ENCODE measurements at regions not wholly inside any gene's neighbourhood (a gene's known extent, or its start where the extent isn't known, plus 50 kb on each side); places are given as distances from the start of the nearest gene placed in this dataset.

DNA sequence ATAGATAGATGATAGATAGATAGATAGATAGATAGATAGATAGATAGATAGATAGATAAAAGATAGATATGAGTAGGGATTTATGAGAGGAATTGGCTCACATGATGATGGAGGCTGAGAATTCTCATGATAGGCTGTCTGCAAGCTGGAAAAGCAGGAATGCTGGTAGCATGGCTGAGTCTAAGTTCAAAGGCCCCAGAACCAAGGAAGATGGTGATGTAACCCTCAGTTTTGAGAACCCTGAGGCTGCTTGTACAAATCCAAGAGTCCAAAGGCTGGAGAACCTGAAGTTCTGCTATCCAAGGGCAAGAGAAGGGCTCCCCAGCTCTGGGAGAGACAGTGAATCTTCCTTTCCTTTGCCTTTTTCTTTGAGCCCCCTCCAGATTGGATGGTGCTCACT, 210.8 kb downstream of the RFPL4B start:
- Mint-ChIP-seq H3K4me1 (ENCODE audit: unreplicated experiment) (peaks cover 5% of the 10 kb centered on the region), H3K36me3 (no peaks in the 10 kb centered on the region), H3K4me3 (no peak overlapping the region), H3K27me3 (no peaks in the 10 kb centered on the region), H3K9me3 (peaks cover 6% of the 10 kb centered on the region), H3K27ac (no peak overlapping the region)
- no peak for DNase-seq (ENCODE audit: extremely low spot score, unreplicated experiment)
- TF ChIP-seq, protein P1, sequence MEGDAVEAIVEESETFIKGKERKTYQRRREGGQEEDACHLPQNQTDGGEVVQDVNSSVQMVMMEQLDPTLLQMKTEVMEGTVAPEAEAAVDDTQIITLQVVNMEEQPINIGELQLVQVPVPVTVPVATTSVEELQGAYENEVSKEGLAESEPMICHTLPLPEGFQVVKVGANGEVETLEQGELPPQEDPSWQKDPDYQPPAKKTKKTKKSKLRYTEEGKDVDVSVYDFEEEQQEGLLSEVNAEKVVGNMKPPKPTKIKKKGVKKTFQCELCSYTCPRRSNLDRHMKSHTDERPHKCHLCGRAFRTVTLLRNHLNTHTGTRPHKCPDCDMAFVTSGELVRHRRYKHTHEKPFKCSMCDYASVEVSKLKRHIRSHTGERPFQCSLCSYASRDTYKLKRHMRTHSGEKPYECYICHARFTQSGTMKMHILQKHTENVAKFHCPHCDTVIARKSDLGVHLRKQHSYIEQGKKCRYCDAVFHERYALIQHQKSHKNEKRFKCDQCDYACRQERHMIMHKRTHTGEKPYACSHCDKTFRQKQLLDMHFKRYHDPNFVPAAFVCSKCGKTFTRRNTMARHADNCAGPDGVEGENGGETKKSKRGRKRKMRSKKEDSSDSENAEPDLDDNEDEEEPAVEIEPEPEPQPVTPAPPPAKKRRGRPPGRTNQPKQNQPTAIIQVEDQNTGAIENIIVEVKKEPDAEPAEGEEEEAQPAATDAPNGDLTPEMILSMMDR (conservative IDR thresholded peaks at IDR 0.05) = no peak

DNA sequence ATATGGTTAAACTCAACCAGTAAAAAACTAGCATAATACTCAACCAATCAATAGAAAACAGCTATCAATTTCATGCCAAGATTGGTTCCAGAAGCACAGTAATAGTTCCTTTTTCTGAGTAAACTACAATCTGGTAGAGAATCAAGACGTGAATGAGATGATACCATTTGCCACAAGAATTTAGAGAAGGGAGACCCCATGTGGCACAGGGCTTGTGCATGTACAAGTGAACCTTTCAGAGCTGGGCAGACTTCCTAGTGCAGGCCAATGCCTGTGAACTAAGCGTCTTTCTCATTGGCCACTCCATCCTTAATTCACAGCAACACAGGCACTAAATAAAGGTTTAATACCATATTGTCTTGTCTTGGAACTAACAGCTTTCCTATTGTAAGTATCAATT, 213.5 kb downstream of the RFPL4B start:
- no peak for DNase-seq (ENCODE audit: extremely low spot score, unreplicated experiment)
- H3K27me3 Mint-ChIP-seq = no peaks in the 10 kb centered on the region
- H3K27ac Mint-ChIP-seq = no peak overlapping the region
- H3K36me3 Mint-ChIP-seq = no peaks in the 10 kb centered on the region
- H3K4me3 Mint-ChIP-seq = no peak overlapping the region
- peaks cover 1% of the 10 kb centered on the region for H3K9me3 Mint-ChIP-seq
- peaks cover 14% of the 10 kb centered on the region for H3K4me1 Mint-ChIP-seq (ENCODE audit: unreplicated experiment)
- TF ChIP-seq, protein P1 (conservative IDR thresholded peaks at IDR 0.05) = no peak

DNA sequence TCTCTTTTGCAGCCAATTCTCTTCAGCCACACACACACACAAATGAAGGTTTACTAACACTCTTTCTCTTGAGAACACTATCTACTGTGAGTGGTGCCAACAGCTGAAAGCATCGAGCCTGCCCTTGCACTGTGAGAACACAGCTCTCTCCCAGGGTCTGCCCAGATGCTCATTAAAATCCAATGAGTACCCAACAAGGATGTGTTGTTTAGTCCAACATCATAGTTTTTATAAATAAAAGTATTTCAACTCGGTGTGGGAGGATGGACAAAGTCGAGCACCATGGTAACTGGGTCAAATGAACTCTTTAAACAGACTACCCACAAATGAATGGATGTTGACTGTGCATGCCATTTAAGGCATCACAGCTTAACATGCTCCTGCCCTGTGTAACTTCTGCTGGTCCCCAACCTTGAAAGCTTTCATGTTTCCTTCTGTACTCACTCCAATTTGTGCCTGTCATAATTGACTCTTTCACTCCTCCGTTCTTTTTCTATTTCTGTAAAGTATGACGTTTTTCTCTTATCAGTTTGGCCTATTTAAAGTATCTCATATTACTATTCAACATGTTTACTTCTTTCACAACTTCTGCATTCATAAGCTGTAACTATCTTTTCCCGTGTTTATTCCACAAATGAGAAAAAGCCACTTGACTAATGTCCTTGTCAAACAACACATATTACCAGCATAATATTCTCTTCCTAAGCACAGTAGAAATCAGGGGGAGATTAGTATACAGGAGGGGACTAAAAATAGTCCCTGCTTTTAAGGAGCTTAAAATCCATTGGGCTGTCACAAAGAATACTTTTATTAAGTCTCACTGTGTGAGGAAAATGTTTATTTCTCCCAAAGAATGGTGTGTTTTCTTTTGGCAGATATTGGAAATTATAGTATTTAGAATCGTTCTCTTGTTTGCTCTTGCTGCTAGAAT, 215.4 kb downstream of the RFPL4B start:
- Mint-ChIP-seq H3K4me3 (no peak overlapping the region), H3K27me3 (no peaks in the 10 kb centered on the region), H3K27ac (peak overlapping the region; percentile 64), H3K9me3 (peaks cover 5% of the 10 kb centered on the region), H3K36me3 (no peaks in the 10 kb centered on the region), H3K4me1 (ENCODE audit: unreplicated experiment) (peaks cover 14% of the 10 kb centered on the region)
- TF ChIP-seq, protein P1 (conservative IDR thresholded peaks at IDR 0.05) = no peak
- DNase-seq (ENCODE audit: extremely low spot score, unreplicated experiment) = no peak

DNA sequence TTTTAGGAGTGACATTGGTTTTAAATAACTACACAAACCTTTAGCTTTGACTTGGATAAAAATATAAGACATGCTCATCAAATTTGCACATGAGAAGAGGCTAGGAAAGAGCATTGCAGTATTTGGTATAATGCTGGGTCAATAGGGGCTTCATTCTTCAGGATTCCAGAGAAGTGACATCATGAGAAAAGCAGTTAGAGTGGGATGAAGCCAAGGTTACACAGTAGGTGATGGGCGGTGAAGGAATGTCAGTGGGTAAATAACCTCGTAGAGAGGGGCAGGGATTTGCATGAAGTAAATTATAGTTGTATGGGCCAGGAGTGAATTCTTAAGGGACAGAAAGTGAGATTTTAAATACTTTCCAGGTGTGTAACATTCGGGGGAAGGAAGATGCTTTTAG, 216.2 kb downstream of the RFPL4B start:
- H3K4me3 Mint-ChIP-seq = no peak overlapping the region
- TF ChIP-seq, protein P1 (conservative IDR thresholded peaks at IDR 0.05) = no peak
- no peak for DNase-seq (ENCODE audit: extremely low spot score, unreplicated experiment)

DNA sequence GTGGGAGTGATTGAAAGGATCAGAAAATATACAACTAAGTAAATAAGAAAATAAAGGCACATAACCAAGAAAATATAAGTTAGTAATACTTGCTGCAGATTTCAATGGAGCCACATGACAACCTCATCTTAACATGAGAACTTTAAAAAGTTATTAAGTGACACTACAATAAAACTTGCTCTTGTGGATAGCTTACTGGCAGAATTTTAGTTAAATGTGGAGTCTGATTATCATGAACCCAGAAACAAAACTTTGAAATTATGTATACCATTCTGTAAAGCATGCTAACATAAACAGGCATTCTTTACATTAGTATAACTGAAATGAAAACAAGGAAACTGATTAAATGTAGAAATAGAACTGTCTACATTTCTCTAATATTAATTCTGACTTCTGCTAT, 220.9 kb downstream of the RFPL4B start:
- Mint-ChIP-seq H3K4me1 (ENCODE audit: unreplicated experiment) (peaks cover 9% of the 10 kb centered on the region), H3K4me3 (no peak overlapping the region), H3K9me3 (peaks cover 5% of the 10 kb centered on the region), H3K27me3 (no peaks in the 10 kb centered on the region), H3K27ac (no peak overlapping the region), H3K36me3 (no peaks in the 10 kb centered on the region)
- TF ChIP-seq, protein P1 (conservative IDR thresholded peaks at IDR 0.05) = no peak
- no peak for DNase-seq (ENCODE audit: extremely low spot score, unreplicated experiment)

More for the DNA sequence above, 216.2 kb downstream of the RFPL4B start:
- H3K36me3 Mint-ChIP-seq = no peaks in the 10 kb centered on the region
- H3K27me3 Mint-ChIP-seq = no peaks in the 10 kb centered on the region
- peaks cover 14% of the 10 kb centered on the region for H3K4me1 Mint-ChIP-seq (ENCODE audit: unreplicated experiment)
- peaks cover 5% of the 10 kb centered on the region for H3K9me3 Mint-ChIP-seq
- peak overlapping the region; percentile 64 for H3K27ac Mint-ChIP-seq
